HepG2 (cell line): ENCODE measurements at regions not wholly inside any gene's neighbourhood (a gene's known extent, or its start where the extent isn't known, plus 50 kb on each side); places are given as distances from the start of the nearest gene placed in this dataset.

ENCODE experiments used
- CTCF ChIP-seq: sonication (generic); formaldehyde crosslinking; IDR thresholded peaks from 2 replicates; pipeline ENCODE4 v1.5.0; 2020; ENCODE audit warnings: mild to moderate bottlenecking, missing genetic modification reagents, moderate library complexity
- MYC ChIP-seq: sonication (generic); formaldehyde crosslinking; IDR thresholded peaks from 2 replicates; pipeline ENCODE4 v1.9.0; 2021; ENCODE audit warnings: missing genetic modification reagents, borderline replicate concordance
- PREB ChIP-seq: sonication (generic); formaldehyde crosslinking; IDR thresholded peaks from 2 replicates; pipeline ENCODE4 v1.4.0; 2020; ENCODE audit warnings: missing genetic modification reagents
- ZHX2 ChIP-seq, 2 experiments: sonication (generic) in 1 of 2; formaldehyde crosslinking in 1 of 2; IDR thresholded peaks; 2 replicates each; pipeline versions ENCODE4 v1.6.1 to v1.9.0; 2014 to 2022; ENCODE audit warnings: antibody characterized with exemption in 1 of 2, borderline replicate concordance in 1 of 2, inconsistent platforms in 1 of 2, low read depth in 1 of 2, missing genetic modification reagents in 1 of 2

GRCh38 chr15:93399121-93399520 lies 310.1 kb upstream of the RGMA start:
- TF ChIP-seq PREB (CRISPR knock-in tag) (no peak), ZHX2 (IDR thresholded peaks at IDR 0.05; ENCODE audit: low read depth) (no peak), ZHX2 (CRISPR knock-in tag; IDR thresholded peaks at IDR 0.05; ENCODE audit: borderline replicate concordance) (no peak), MYC (no peak), CTCF (no peak)
